ENCODE measurements at regions not wholly inside any gene's neighbourhood (a gene's known extent, or its start where the extent isn't known, plus 50 kb on each side); places are given as distances from the start of the nearest gene placed in this dataset.
"Not testable (repeated sequence)": the region's sequence is repeated elsewhere in the genome, so short reads cannot be mapped to it uniquely, and the experiment has no call there.

DNA sequence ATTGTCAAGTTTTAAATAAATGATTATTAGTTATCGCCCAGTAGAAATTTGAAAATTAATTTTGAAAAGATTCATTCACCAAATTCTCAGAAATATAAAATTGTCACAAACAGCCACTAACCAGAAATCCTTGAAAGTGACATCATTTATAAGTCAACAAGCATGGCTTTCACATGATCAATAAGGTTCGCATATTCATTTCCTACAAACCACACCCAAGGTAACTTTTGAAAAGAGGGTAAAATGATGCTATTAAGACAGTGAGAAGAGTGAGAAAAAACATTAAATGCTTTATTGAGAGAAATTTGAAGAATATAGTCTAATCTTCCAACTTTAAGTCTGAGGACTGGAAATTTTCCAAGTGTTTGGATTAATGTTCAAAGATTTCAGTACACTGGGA, 263.6 kb upstream of the ALCAM start:
- no peak for DNase-seq

DNA sequence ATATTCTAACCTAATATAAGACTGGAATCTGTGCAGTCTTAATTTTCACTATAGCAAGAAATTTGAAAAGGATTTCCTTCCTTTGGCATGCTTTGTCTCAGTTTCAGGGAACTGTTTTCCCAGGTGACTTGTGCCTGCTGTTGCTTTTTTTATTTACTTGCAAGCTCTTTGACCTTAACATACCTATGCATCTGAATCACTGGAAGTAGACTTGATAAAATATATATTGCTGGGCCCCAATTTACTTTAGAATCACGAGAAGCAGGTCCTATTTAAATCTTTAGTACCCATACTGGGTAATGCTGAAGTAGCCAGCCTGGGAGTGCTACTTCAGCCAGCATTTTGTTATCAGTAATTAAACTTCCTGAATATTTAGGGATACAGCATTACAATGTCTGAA, 257.9 kb upstream of the ALCAM start:
- DNase-seq: no peak

DNA sequence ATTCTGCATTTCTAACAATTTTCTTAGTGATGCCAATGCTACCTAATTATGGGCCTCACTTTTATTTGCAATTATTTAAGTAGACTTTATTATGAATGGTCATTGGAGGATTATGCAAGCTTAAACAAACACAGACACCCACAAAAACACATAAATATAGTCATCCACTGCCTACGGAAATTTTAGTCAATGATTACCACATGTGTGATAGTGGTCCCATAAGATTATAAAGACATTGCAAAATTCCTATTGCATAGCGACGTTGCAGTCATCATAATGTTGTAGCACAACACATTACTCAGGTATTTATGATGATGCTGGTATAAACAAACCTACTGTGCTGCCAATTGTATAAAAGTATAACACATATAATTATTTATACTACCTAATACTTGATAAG, 247.8 kb upstream of the ALCAM start:
- no peak for DNase-seq

DNA sequence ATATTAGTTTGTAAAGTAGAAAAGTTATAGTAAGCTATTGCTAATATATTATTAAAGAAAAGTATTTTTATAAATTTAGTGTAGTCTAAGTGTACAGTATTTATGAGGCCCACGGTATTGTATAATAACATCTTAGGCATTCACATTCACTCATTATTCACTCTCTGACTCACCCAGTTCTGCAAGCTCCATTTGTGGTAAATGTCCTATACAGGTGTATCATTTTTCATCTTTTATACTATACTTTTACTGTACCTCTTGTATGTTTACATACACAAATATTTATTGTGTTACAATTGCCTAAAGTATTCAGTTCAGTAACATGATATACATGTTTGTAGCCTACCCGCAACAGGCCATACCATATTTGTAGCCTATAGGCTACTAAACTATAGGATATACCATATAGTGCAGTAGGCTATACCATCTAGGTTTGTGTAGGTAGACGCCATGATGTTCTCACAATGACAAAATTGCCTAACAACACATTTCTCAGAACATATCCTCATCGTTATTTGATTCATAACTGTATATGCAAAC, 246.8 kb upstream of the ALCAM start:
- no peak for DNase-seq

DNA sequence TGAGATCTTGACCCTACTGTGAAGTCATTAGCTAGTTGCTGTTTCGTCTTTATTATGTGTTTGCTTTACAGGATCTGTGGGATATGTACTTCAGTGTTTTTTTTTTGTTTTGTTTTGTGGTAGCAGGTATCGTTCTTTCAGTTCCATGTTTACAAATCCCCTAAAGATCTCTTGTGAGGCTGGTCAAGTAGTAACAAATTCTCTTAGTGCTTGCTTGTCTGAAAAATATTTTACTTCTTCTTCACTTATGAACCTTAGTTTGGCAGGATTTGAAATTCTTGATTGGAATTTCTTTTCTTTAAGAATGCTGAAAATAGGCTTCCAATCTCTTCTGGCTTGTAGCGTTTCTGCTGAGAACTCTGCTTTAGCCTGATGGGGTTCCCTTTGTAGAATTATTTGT, 235.8 kb upstream of the ALCAM start:
- no peak for DNase-seq

DNA sequence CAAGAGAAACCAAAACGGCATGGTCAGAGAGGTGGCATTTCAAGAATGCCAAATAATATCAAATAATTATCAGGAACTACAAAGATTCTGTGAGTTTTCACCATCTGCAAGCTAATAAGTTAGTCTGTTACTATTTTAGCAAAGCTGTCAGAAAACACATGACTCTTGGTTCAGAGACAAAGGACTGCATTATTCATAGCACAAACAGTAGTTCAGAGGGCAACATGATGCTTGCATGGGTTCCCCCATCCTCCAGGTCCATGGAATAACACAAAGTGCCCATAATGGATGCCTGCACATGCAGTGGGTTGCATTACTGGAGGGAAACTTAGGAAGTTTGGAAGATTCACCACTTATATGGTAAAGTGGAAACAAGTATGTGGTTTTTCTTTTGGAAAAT, 228.8 kb upstream of the ALCAM start:
- no peak for DNase-seq

DNA sequence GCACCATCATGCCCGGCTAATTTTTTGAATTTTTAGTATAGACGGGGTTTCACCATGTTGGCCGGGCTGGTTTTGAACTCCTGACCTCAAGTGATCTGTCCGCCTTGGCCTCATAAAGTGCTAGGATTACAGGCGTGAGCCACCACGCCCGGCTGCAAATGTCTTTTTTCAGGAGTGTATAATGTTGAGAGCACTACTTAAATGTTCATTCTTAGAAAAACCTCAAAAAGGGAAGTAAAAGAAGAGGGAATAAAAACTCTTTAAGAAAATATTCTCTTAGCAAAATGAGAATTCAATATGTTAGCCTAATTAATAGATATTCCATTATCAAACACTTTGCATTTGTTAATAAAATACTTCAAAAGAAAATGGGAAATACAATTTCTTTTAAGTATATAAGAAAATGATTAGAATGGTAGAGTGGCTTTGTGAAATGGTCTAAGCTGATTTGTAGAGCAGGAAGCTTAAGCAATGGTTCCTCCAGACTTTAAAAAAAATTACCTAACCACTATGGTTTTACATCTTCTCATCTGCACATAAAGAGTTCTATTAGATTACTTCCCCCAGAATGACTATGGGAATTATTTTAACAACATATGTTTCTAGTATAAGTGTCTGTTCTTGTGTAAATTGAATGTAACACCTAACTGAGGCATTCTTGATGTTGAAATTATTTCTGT, 226.7 kb upstream of the ALCAM start:
- no peak for DNase-seq

DNA sequence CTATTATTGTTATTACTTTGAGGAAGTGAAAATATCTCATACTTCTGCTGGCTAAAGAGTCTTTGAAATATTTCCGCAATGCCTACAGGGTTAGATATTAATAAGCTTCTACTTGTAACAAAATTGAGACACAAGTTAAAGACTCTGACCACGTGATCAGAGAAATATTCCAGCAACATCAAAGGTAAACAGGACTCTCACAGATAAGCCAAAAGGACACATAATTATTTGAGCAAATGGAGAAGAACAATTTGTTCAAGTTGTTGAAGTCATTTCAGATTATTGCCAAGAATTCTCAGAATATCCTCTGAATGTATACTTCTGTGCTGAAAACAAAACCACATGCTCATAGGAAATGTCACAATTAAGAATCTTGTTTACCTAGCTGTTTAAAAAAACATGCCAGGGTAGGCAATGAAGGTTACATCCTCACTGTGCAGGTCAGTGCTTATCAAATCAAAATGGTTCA, 225.8 kb upstream of the ALCAM start:
- DNase-seq: no peak

DNA sequence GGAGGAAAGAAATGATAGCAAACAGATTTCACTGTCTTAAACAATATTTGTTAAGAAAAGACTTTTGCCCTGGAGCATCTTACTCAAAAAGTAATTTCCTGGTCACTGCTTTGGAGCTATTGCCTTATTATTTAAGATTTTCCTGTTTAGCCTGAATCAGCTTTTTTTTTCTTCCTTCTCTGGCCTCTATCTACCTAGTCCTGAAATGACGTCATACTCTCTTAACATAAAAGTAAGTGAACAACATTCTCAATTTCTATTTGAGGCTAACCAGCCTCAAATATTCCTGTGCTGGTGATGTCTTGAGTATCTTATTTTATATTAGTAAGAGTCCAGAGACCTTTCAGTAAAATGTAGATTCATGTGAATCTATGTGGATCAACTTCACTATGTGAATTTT, 221.9 kb upstream of the ALCAM start:
- DNase-seq: no peak

DNA sequence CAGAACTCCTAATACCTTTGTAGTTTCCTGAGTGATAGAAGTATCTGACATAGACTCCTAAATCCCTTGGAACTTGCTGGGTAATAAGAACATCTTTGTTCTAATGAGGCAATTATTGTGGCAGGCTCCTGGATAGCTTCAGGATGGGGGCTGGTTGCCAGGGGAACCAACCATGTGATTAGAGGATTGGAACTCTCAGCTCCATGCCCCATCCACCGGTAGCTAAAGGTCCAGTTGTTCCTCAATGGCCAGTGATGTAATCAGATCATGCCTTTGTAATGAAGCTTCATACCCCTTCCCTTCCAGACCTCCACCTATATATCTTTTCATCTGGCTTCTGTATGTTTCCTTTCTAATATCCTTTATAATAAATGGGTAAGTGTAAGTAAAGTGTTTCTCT, 221.2 kb upstream of the ALCAM start:
- peak; percentile 18 for DNase-seq

DNA sequence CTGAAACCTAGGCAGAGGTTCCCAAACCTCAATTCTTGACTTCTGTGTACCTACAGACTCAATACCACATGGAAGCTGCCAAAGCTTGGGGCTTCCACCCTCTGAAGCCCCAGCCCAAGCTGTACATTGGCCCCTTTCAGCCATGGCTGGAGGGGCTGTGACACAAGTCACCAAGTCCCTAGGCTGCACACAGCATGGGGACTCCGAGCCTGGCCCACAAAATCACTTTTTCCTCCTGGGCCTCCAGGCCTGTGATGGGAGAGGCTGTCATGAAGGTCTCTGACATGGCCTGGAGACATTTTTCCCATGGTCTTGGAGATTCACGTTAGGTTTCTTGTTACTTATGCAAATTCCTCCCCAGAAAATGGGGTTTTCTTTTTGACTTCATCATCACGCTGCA, 217.5 kb upstream of the ALCAM start:
- DNase-seq: not testable (repeated sequence)

DNA sequence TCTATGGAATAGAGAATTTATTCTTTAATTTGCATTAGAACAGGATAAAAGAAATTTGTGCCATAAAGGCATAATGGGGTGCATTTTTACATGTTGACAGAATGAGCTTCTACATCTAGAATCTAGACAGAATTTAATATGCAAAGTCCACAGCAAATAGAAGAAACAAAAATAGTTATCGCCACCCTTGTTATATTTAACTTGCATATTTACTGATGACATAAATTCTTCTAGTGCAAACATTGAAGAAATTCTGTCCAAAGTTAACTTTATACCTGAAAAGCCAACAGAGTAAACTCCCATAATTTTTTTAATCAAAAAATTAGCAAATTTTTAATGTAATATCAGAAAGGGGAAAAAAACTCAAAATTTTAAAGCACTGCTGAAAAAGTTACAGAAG, 213.7 kb upstream of the ALCAM start:
- no peak for DNase-seq

DNA sequence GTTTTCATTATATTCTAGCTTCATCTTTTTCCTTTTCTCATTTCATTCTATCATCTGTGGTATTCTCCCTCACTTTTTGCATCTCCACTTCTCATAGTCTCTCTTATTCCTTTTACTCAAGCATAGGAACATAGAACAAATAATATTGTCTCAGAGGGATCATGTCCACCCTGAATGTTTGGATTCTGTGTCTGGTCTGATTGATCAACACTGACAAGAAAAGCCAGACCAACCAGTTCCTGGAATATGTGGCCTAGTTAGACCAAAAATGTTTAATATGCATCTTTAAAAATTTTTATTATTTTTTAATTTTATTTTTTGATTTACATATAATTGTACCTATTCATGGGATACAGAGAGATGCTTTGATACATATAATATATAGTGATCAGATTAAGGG, 212.0 kb upstream of the ALCAM start:
- no peak for DNase-seq

DNA sequence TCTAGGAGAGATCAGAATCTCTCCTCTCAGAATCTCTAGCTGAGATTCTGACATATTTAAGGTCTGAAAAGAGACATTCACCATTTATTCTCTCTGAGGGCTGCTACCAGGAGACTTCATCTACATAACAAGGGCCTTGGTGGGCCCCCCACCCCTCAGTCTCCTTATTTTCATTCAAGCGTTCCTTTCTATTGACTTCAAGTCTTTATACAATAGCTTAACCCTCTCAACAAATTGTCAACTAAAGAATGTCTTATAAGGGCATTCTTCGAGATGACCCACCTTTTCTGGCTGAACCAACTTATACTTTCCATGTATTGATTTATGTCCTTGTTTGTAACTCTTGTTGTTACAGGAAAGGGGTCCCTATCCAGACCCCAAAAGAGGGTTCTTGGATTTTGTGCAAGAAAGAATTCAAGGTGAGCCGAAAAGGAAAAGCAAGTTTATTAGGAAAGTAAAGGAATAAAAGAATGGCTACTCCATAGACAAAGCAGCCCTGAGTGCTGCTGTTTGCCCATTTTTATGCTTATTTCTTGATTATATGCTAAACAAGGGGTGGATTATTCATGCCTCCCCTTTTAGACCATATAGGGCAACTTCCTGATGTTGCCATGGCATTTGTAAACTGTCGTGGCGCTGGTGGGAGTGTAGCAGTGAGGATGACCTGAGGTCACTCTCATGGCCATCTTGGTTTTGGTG, 209.5 kb upstream of the ALCAM start:
- no peak for DNase-seq

DNA sequence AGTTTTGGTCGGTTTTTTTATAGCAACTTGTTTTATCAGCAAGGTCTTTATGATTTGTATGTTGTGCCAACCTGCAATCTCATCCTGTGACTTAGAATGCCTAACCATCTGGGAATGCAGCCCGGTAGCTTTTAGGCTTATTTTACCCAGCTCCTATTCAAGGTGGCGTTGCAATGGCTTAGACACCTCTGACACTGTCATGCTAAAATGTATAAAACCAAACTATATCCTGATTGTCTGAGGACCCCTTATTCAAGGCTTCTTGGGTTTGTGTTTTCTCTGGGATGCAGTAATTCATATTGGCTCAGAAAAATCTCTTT, 209.0 kb upstream of the ALCAM start:
- DNase-seq: no peak

DNA sequence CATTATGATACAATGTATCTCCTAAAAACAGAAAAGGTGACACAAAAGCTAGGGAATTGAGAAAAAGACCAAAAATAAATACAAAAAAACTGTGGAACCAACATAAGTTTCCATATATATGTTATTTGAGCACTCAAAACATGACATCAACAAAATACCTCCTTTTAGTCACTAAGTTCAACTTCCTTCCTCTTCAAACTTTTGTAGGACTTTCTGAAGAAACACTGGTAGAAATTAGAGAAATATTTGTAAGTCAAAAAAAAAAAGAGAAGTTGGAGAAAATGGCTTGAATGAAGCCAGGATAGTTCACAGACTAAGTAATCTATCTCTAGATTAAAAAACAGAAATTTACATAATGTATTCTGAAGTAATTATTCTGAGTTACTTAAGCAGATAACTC, 208.4 kb upstream of the ALCAM start:
- DNase-seq: no peak

DNA sequence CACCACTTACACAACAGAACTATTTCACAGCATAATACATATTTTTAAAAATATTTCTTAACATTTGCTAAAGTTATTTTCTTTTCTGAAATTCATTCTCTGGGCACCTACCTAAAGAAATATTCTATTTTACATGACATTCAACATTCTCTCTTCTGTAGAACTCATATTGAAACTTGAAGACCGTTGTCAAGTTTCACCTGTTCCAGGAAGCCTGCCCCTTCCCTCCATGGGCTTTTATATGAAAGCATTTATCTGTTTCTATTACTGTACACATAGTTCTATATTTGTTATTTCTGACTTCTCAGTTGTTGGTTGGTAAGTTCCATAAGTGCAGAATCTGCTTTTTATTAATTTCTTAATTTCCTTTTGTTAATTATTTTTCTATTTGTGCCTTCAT, 204.3 kb upstream of the ALCAM start:
- DNase-seq: no peak

DNA sequence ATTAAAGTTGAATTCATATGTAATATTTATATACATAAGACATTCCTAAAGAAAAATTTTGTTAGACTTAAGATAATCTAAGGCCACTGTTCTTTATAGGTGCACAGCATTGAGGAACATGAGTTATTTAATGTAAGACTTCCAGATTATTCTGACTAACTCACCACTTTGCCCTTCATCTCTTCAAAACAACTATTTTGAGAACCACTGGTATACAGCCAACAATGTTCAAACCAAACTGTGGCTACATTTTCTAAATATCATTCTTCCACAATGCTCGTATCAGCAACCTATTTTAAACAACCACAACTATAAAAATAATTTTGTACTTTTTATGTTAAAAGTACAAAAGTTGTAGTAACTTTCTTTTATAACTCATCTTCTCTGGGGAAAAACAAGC, 199.8 kb upstream of the ALCAM start:
- DNase-seq: no peak

DNA sequence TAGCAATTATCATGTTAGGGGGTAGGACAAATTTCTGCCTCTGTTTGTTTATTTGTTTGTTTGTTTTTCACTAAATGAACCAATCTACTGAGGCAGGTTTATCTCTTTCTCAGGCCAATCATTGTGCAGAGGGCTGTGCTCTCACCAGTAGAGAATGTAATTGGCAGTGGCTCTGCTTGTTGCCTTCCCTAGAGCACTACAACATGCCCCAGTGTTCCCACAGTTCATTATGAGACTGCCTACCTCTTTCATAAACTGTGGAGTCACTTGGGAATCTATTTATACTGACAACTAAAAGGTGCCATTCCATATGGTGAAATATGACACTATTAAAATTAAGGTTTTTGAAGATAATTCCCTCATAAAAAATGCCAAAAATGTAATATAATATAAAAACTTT, 196.3 kb upstream of the ALCAM start:
- no peak for DNase-seq

DNA sequence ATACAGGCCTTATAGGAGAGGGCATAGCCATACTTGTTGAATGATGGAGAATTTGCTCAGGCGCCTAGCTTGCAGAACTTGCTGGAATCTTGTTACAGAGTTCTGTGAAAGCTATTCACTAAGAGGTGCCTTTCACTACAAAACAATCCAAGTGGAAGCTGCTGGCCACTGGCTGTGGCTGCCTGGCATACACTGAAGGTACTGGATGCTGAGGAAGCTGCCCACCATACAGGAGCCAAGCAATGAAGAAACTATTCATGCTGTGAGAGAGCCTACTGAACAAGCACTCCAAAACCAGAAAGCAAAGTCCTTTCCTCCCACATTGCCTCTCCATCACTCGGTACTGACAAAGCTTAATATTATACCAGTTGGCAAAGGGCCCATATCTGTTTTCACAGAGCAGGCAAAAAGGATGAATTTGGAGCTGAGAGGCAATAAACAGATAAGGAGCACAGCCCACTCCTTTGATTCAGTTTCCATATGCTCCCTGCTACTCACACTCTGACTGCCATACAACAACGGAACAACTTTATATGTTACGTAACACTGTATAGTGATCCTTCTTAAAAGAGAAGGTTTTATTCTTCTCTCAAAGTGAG, 192.6 kb upstream of the ALCAM start:
- no peak for DNase-seq

DNA sequence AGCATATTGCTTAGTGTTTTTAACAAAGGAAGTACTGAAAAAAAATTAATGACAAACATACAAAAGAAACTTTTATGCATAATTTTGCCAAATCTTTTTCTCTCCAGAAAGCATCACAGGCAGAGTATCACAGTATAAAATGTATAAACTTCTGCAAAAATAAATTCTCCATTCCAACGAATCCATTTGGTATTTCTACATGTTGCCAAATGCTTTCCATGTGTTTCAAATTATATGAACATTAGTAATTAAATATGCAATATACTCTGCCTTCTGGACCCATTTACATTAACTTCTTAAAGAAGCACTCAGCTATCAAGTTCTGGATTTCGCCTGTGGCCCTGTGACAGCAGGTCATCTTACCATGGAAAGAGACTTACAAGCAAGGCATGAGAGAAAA, 189.1 kb upstream of the ALCAM start:
- no peak for DNase-seq

DNA sequence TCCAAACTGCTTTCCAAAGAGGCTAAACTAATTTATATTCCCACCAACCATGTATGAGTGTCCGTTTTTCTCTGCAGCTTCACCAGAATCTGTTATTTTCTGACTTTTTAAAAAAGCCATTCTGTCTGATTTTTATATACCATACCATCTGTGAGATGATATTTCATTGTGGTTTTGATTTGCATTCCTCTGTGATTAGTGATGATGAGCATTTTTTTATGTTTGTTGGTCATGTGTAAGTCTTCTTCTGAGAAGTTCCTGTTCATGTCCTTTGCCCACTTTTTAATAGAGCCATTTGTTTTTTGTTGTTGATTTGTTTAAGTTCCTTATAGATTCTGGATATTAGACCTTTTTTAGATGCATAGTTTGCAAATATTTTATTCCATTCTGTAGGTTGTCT, 179.4 kb upstream of the ALCAM start:
- DNase-seq: no peak

DNA sequence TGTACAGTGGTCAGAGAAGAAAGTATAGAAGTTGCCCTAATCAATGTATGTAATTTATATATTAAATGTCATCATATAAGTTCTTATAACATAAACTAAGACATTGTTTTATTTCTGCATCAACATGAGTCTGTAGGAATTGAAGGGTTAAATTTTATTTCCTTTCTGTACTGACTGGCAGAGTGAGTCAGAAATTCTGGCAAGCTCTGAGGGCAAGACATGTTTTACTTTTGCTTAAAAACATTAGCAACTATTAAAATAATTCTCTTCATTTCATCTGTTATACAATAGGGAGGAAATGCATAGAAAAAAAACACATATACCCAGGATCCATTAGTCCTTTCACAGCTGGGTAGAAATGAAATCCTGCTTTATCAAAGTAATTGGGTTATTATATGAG, 171.4 kb upstream of the ALCAM start:
- DNase-seq: no peak

DNA sequence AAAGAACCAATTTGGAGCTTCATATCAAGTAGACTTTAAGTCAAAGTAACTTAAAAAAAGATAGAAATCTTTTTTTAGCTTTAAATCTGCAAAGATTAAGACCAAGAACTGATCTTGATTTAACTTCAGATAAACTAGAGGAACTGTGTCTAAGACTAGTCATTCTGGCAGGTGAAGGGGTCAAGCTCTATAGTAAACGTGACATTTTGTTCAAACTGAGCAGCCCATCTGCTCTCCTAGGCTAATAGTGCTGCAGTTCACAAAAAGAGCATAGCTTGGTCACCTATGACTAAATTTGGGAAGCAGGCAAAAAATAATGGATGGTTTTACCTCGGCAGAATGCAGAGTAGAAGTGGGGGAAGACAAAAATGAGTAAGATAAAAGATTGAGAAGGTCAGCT, 168.8 kb upstream of the ALCAM start:
- DNase-seq: no peak

DNA sequence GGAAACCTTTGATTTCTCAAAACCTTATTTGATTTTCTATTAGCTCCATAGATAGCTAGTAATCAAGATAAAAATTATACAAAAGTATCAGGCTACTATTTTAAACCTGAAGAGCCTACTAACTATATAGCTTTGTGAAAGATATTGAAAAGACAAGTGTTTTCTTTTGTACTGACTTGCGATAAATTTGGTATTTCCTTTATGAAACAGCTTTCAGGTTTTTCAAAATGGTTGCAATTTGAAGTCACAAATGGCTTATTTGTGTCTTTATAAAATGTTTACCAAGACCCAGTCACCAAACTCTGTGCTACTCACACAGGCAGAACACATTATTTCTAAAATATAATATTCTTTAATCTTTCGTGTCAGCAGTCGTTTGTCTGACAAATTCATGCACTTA, 167.5 kb upstream of the ALCAM start:
- DNase-seq: no peak

Measured in NCI-H82 (cell line).